ENCODE measurements at regions not wholly inside any gene's neighbourhood (a gene's known extent, or its start where the extent isn't known, plus 50 kb on each side); places are given as distances from the start of the nearest gene placed in this dataset.

DNA sequence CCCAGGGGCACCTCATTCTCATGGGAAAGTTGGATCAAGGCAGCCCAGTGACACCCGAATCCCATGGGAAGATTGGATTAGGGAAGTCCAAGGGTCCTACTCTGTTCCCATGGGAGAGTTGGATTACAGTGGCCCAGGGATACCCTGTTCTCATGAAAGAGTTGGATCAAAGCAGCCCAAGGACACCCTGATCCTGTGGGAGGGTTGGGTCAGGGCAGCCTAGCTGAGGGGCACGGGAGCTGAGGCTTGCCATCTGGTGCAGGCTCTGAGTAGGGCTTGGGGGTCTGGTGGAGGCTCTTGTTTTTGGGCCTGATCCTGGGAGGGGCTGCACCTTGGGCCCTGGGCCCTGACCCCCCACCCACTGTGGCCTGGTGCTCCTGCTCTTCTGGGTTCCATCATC lies 87.1 kb downstream of the ACKR3 start:
- TF ChIP-seq, protein P1, sequence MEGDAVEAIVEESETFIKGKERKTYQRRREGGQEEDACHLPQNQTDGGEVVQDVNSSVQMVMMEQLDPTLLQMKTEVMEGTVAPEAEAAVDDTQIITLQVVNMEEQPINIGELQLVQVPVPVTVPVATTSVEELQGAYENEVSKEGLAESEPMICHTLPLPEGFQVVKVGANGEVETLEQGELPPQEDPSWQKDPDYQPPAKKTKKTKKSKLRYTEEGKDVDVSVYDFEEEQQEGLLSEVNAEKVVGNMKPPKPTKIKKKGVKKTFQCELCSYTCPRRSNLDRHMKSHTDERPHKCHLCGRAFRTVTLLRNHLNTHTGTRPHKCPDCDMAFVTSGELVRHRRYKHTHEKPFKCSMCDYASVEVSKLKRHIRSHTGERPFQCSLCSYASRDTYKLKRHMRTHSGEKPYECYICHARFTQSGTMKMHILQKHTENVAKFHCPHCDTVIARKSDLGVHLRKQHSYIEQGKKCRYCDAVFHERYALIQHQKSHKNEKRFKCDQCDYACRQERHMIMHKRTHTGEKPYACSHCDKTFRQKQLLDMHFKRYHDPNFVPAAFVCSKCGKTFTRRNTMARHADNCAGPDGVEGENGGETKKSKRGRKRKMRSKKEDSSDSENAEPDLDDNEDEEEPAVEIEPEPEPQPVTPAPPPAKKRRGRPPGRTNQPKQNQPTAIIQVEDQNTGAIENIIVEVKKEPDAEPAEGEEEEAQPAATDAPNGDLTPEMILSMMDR (IDR thresholded peaks at IDR 0.05 in 2 of 3, conservative IDR thresholded peaks at IDR 0.05 in 1 of 3; ENCODE audit: insufficient read depth in 2 of 3, low read depth in 1 of 3, low read length in 3 of 3) = no peak
- TF ChIP-seq, protein P2, sequence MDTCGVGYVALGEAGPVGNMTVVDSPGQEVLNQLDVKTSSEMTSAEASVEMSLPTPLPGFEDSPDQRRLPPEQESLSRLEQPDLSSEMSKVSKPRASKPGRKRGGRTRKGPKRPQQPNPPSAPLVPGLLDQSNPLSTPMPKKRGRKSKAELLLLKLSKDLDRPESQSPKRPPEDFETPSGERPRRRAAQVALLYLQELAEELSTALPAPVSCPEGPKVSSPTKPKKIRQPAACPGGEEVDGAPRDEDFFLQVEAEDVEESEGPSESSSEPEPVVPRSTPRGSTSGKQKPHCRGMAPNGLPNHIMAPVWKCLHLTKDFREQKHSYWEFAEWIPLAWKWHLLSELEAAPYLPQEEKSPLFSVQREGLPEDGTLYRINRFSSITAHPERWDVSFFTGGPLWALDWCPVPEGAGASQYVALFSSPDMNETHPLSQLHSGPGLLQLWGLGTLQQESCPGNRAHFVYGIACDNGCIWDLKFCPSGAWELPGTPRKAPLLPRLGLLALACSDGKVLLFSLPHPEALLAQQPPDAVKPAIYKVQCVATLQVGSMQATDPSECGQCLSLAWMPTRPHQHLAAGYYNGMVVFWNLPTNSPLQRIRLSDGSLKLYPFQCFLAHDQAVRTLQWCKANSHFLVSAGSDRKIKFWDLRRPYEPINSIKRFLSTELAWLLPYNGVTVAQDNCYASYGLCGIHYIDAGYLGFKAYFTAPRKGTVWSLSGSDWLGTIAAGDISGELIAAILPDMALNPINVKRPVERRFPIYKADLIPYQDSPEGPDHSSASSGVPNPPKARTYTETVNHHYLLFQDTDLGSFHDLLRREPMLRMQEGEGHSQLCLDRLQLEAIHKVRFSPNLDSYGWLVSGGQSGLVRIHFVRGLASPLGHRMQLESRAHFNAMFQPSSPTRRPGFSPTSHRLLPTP (IDR thresholded peaks at IDR 0.05; ENCODE audit: borderline replicate concordance, extremely low read depth, insufficient read length) = no peak
- TF ChIP-seq SMC3 (conservative IDR thresholded peaks at IDR 0.05; ENCODE audit: insufficient read depth, low read depth, low read length) (no peak), POLR2A (conservative IDR thresholded peaks at IDR 0.05) (no peak), NFIC (IDR thresholded peaks at IDR 0.05) (no peak)

Measured in K562 (cell line).